ENCODE measurements at regions not wholly inside any gene's neighbourhood (a gene's known extent, or its start where the extent isn't known, plus 50 kb on each side); places are given as distances from the start of the nearest gene placed in this dataset.
"Not testable (repeated sequence)": the region's sequence is repeated elsewhere in the genome, so short reads cannot be mapped to it uniquely, and the experiment has no call there.

DNA sequence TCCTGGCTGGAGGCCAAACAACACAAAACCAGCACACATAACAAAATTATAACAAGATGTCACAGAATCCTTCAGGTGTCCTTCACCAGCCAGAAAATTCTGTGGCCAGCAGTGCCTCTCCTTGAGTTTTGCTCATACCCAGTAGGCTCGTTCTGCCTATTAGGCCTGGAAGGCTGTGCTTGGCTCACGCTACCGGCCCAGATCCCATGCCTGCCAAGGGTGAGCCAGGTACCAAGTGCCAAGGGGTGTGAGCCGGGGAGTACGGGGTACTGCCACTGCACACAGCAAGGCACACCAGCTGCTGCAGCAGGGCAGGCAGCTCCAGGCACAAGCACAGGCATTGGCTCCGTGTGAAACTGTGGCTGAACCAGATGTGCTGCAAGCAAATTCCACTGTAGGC is 1562.0 kb downstream of the REEP3 start:
- H3K27me3 ChIP-seq (ENCODE audit: insufficient read depth, insufficient read length), result no peaks in the 10 kb centered on the region
- peaks cover 15% of the 10 kb centered on the region; the same call in 1 of the 2 replicates for H3K9me3 ChIP-seq (ENCODE audit: insufficient read depth, low read length)
- no peaks in the 10 kb centered on the region for H3K4me1 ChIP-seq (ENCODE audit: insufficient read depth, insufficient read length)
- no peak overlapping the region for H3K9ac ChIP-seq (ENCODE audit: insufficient read length, low read depth)
- no peak for TF ChIP-seq SUZ12 (IDR thresholded peaks at IDR 0.05; ENCODE audit: extremely low read depth, insufficient read depth, insufficient read length)
- TF ChIP-seq YY1 (IDR thresholded peaks at IDR 0.05; ENCODE audit: insufficient read depth, insufficient read length), result no peak
- TF ChIP-seq ZNF274 (IDR thresholded peaks at IDR 0.05; ENCODE audit: low read depth, low read length), result no peak
- no peak for DNase-seq (ENCODE audit: low read depth, low spot score)
- H3K36me3 ChIP-seq (ENCODE audit: insufficient read depth, insufficient read length, low read length), result no peaks in the 10 kb centered on the region
- no peak overlapping the region for H3K4me3 ChIP-seq (ENCODE audit: insufficient read length, low read depth)

DNA sequence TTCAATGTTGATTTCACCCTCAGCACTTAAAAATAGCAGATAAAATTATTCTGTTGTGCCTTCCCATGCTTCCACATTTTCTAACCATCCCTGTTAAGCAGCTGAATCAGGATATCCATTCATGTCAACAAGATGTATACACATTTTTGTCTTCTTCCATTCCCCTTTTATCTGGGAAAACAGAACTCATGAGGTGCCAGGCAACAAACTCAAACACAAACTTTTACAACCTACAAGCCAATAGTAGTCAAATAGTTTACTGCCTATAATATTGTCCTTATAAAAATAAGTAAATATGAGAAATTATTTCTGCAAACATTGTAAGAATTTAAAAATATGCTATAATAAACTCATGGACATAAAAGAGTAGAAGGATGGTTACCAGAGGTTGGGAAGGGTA is 1569.8 kb downstream of the REEP3 start:
- H3K4me3 ChIP-seq (ENCODE audit: insufficient read length, low read depth), result no peak overlapping the region
- H3K4me1 ChIP-seq (ENCODE audit: insufficient read depth, insufficient read length), result no peaks in the 10 kb centered on the region
- H3K27me3 ChIP-seq (ENCODE audit: insufficient read depth, insufficient read length), result no peaks in the 10 kb centered on the region
- H3K36me3 ChIP-seq (ENCODE audit: insufficient read depth, insufficient read length, low read length), result no peaks in the 10 kb centered on the region
- DNase-seq (ENCODE audit: low read depth, low spot score), result no peak
- TF ChIP-seq SUZ12 (IDR thresholded peaks at IDR 0.05; ENCODE audit: extremely low read depth, insufficient read depth, insufficient read length) (no peak), YY1 (IDR thresholded peaks at IDR 0.05; ENCODE audit: insufficient read depth, insufficient read length) (no peak), ZNF274 (IDR thresholded peaks at IDR 0.05; ENCODE audit: low read depth, low read length) (no peak)
- no peak overlapping the region for H3K9ac ChIP-seq (ENCODE audit: insufficient read length, low read depth)
- H3K9me3 ChIP-seq (ENCODE audit: insufficient read depth, low read length), result no peaks in the 10 kb centered on the region

DNA sequence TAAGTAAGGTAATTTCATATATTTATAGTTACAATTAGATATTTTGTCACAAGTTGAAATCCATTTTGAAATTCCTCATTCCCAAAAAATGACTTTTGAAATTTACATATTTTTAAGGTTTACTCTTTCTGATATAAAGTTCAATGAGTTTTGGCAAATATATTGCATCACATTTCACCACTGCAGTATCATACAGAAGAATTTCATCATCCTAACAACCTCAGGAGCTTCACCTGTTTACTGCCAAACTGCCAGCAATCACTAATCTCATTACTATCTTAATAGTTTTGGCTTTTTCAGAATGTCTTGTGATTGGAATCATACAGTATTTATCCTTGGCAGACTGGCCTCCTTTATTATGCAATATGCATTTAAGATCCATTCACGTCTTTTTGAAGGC is 1578.9 kb downstream of the REEP3 start:
- no peak for TF ChIP-seq ZNF274 (IDR thresholded peaks at IDR 0.05; ENCODE audit: low read depth, low read length)
- no peak for TF ChIP-seq YY1 (IDR thresholded peaks at IDR 0.05; ENCODE audit: insufficient read depth, insufficient read length)
- no peak for TF ChIP-seq SUZ12 (IDR thresholded peaks at IDR 0.05; ENCODE audit: extremely low read depth, insufficient read depth, insufficient read length)
- Histone ChIP-seq H3K27me3 (ENCODE audit: insufficient read depth, insufficient read length) (no peaks in the 10 kb centered on the region), H3K36me3 (ENCODE audit: insufficient read depth, insufficient read length, low read length) (no peaks in the 10 kb centered on the region), H3K4me3 (ENCODE audit: insufficient read length, low read depth) (no peak overlapping the region), H3K4me1 (ENCODE audit: insufficient read depth, insufficient read length) (no peaks in the 10 kb centered on the region), H3K9me3 (ENCODE audit: insufficient read depth, low read length) (no peaks in the 10 kb centered on the region), H3K9ac (ENCODE audit: insufficient read length, low read depth) (no peak overlapping the region)
- DNase-seq (ENCODE audit: low read depth, low spot score), result no peak

DNA sequence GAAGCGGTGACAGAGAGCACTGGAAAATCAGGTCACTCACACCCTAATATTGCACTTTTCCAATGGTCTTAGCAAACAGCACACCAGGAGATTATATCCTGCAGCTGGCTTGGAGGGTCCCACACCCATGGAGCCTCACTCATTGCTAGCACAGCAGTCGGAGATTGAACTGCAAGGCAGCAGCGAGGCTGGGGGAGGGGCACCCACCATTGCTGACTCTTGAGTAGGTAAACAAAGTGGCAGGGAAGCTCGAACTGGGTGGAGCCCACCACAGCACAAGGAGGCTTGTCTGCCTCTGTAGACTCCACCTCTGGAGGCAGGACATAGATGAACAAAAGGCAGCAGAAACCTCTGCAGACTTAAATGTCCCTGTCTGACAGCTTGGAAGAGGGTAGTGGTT is 1579.7 kb downstream of the REEP3 start:
- not testable (repeated sequence) for DNase-seq (ENCODE audit: low read depth, low spot score); H3K36me3 ChIP-seq (ENCODE audit: insufficient read depth, insufficient read length, low read length); H3K9ac ChIP-seq (ENCODE audit: insufficient read length, low read depth); H3K9me3 ChIP-seq (ENCODE audit: insufficient read depth, low read length); H3K4me1 ChIP-seq (ENCODE audit: insufficient read depth, insufficient read length); H3K27me3 ChIP-seq (ENCODE audit: insufficient read depth, insufficient read length); H3K4me3 ChIP-seq (ENCODE audit: insufficient read length, low read depth)

GRCh38 chr10:65110009-65110408 is 1588.8 kb downstream of the REEP3 start:
- Histone ChIP-seq H3K27me3 (ENCODE audit: insufficient read depth, insufficient read length) (no peaks in the 10 kb centered on the region), H3K9me3 (ENCODE audit: insufficient read depth, low read length) (no peaks in the 10 kb centered on the region; the same call in 1 of the 2 replicates), H3K4me1 (ENCODE audit: insufficient read depth, insufficient read length) (no peaks in the 10 kb centered on the region), H3K36me3 (ENCODE audit: insufficient read depth, insufficient read length, low read length) (no peaks in the 10 kb centered on the region), H3K9ac (ENCODE audit: insufficient read length, low read depth) (no peak overlapping the region), H3K4me3 (ENCODE audit: insufficient read length, low read depth) (no peak overlapping the region)
- TF ChIP-seq YY1 (IDR thresholded peaks at IDR 0.05; ENCODE audit: insufficient read depth, insufficient read length), result no peak
- no peak for TF ChIP-seq ZNF274 (IDR thresholded peaks at IDR 0.05; ENCODE audit: low read depth, low read length)
- TF ChIP-seq SUZ12 (IDR thresholded peaks at IDR 0.05; ENCODE audit: extremely low read depth, insufficient read depth, insufficient read length), result no peak
- no peak for DNase-seq (ENCODE audit: low read depth, low spot score)

GRCh38 chr10:65111059-65111458 is 1589.9 kb downstream of the REEP3 start:
- not testable (repeated sequence) for H3K9ac ChIP-seq (ENCODE audit: insufficient read length, low read depth); H3K9me3 ChIP-seq (ENCODE audit: insufficient read depth, low read length); H3K27me3 ChIP-seq (ENCODE audit: insufficient read depth, insufficient read length); H3K4me1 ChIP-seq (ENCODE audit: insufficient read depth, insufficient read length); DNase-seq (ENCODE audit: low read depth, low spot score); H3K36me3 ChIP-seq (ENCODE audit: insufficient read depth, insufficient read length, low read length); H3K4me3 ChIP-seq (ENCODE audit: insufficient read length, low read depth)

GRCh38 chr10:65112573-65112972 is 1591.4 kb downstream of the REEP3 start:
- Histone ChIP-seq H3K9me3 (ENCODE audit: insufficient read depth, low read length) (no peaks in the 10 kb centered on the region), H3K36me3 (ENCODE audit: insufficient read depth, insufficient read length, low read length) (no peaks in the 10 kb centered on the region), H3K9ac (ENCODE audit: insufficient read length, low read depth) (no peak overlapping the region), H3K4me1 (ENCODE audit: insufficient read depth, insufficient read length) (no peaks in the 10 kb centered on the region), H3K4me3 (ENCODE audit: insufficient read length, low read depth) (no peak overlapping the region), H3K27me3 (ENCODE audit: insufficient read depth, insufficient read length) (no peaks in the 10 kb centered on the region)
- TF ChIP-seq ZNF274 (IDR thresholded peaks at IDR 0.05; ENCODE audit: low read depth, low read length), result no peak
- no peak for TF ChIP-seq SUZ12 (IDR thresholded peaks at IDR 0.05; ENCODE audit: extremely low read depth, insufficient read depth, insufficient read length)
- no peak for TF ChIP-seq YY1 (IDR thresholded peaks at IDR 0.05; ENCODE audit: insufficient read depth, insufficient read length)
- no peak for DNase-seq (ENCODE audit: low read depth, low spot score)

GRCh38 chr10:65123120-65123519 is 1601.9 kb downstream of the REEP3 start:
- Histone ChIP-seq H3K4me3 (ENCODE audit: insufficient read length, low read depth) (no peak overlapping the region), H3K36me3 (ENCODE audit: insufficient read depth, insufficient read length, low read length) (no peaks in the 10 kb centered on the region), H3K9ac (ENCODE audit: insufficient read length, low read depth) (no peak overlapping the region), H3K9me3 (ENCODE audit: insufficient read depth, low read length) (no peaks in the 10 kb centered on the region), H3K4me1 (ENCODE audit: insufficient read depth, insufficient read length) (no peaks in the 10 kb centered on the region), H3K27me3 (ENCODE audit: insufficient read depth, insufficient read length) (no peaks in the 10 kb centered on the region)
- no peak for TF ChIP-seq SUZ12 (IDR thresholded peaks at IDR 0.05; ENCODE audit: extremely low read depth, insufficient read depth, insufficient read length)
- no peak for TF ChIP-seq ZNF274 (IDR thresholded peaks at IDR 0.05; ENCODE audit: low read depth, low read length)
- TF ChIP-seq YY1 (IDR thresholded peaks at IDR 0.05; ENCODE audit: insufficient read depth, insufficient read length), result no peak
- no peak for DNase-seq (ENCODE audit: low read depth, low spot score)

Data from NT2/D1 (cell line).